ENCODE measurements at regions not wholly inside any gene's neighbourhood (a gene's known extent, or its start where the extent isn't known, plus 50 kb on each side); places are given as distances from the start of the nearest gene placed in this dataset.

GRCh38 chr7:343864-344607 lies 54.1 kb downstream of the FOXL3 start:
- TF ChIP-seq, protein P1, sequence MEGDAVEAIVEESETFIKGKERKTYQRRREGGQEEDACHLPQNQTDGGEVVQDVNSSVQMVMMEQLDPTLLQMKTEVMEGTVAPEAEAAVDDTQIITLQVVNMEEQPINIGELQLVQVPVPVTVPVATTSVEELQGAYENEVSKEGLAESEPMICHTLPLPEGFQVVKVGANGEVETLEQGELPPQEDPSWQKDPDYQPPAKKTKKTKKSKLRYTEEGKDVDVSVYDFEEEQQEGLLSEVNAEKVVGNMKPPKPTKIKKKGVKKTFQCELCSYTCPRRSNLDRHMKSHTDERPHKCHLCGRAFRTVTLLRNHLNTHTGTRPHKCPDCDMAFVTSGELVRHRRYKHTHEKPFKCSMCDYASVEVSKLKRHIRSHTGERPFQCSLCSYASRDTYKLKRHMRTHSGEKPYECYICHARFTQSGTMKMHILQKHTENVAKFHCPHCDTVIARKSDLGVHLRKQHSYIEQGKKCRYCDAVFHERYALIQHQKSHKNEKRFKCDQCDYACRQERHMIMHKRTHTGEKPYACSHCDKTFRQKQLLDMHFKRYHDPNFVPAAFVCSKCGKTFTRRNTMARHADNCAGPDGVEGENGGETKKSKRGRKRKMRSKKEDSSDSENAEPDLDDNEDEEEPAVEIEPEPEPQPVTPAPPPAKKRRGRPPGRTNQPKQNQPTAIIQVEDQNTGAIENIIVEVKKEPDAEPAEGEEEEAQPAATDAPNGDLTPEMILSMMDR (IDR thresholded peaks at IDR 0.05), result no peak
- TF ChIP-seq POLR2A (IDR thresholded peaks at IDR 0.05), result no peak
